ENCODE measurements at regions not wholly inside any gene's neighbourhood (a gene's known extent, or its start where the extent isn't known, plus 50 kb on each side); places are given as distances from the start of the nearest gene placed in this dataset.

DNA sequence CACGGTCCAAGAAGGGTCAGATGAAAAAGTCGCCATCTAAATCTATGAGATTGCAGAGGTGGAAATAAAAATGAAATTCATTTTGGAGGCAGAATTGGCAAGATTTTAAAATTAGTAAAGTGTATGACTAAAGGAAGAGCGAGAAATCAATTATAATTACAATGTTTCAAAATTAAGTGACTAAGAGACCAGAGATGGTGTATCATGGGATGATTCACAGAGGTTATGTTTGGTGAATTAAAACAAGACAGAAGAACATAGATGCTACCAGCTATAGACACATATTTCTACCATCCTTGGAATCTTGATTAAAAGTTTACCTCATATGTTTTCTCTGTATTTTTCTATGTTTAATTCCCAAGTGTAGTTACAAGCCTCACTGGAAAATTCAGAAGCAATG, 308.9 kb upstream of the DNAJC19 start:
- no peak overlapping the region for H2AFZ ChIP-seq (ENCODE audit: low read depth)
- H3K27ac ChIP-seq (ENCODE audit: low read depth in 2 of 2, low read length in 1 of 2) = no peak overlapping the region
- H3K9me3 ChIP-seq = no peaks in the 10 kb centered on the region
- ChIA-PET CTCF (interaction anchor here (0.6 kb wide), 1 partner anchor 267 kb away, joined by 3 read pairs; no protein-coding TSS in a partner anchor), POLR2A (no interaction called here)
- no peak for TF ChIP-seq EZH2phosphoT487 (IDR thresholded peaks at IDR 0.05; ENCODE audit: borderline replicate concordance, low read depth)
- H3K9me2 ChIP-seq = no peaks in the 10 kb centered on the region
- no peak overlapping the region for H3K4me3 ChIP-seq (ENCODE audit: low read depth in 2 of 2, low read length in 1 of 2)
- peaks cover 0 to 3% of the 10 kb centered on the region in 2 experiments; a peak in 1 of 4 replicates for H3K4me1 ChIP-seq (ENCODE audit: control insufficient read depth in 1 of 2, insufficient read depth in 2 of 2, low read depth in 1 of 2, low read length in 1 of 2)
- no peak overlapping the region for H3K4me2 ChIP-seq
- no peak for DNase-seq
- H3F3A ChIP-seq (replicated peaks; ENCODE audit: insufficient read depth) = peaks cover 1% of the 10 kb centered on the region
- 42% methylated on average over 3 of the region's 3 CpGs for WGBS (ENCODE audit: low lambda C conversion rate)
- H4K20me1 ChIP-seq (ENCODE audit: insufficient read depth) = no peaks in the 10 kb centered on the region
- H3K79me2 ChIP-seq (ENCODE audit: insufficient read depth) = no peaks in the 10 kb centered on the region
- H3K36me3 ChIP-seq (replicated peaks in 1 of 2; ENCODE audit: control insufficient read depth in 1 of 2, insufficient read depth in 2 of 2, low read length in 1 of 2) = no peaks in the 10 kb centered on the region
- H3K27me3 ChIP-seq (ENCODE audit: insufficient read depth) = no peaks in the 10 kb centered on the region
- no peak overlapping the region for H3K9ac ChIP-seq

DNA sequence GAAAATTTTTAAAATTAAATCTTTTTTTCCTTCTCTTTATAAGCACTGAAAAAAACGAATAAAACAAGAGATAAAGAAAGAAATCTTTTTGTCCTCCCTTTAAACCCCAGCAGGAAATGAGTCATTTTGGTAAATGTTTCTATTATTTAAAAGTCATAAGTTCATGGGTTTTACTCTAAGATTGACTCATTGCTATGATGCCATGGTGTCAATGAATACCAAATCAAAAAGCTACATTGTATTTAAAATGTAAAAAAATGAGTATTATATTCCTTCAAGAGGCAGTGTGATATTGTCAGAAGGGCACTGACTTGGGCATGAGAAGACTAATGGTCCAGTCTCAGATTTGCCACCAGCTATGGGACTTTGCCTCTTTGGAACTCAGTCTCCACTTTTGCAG, 303.4 kb upstream of the DNAJC19 start:
- Histone ChIP-seq H4K20me1 (ENCODE audit: insufficient read depth) (no peaks in the 10 kb centered on the region), H3K4me3 (ENCODE audit: low read depth in 2 of 2, low read length in 1 of 2) (no peak overlapping the region), H3K4me1 (ENCODE audit: control insufficient read depth in 1 of 2, insufficient read depth in 2 of 2, low read depth in 1 of 2, low read length in 1 of 2) (peaks cover 0 to 11% of the 10 kb centered on the region in 2 experiments; a peak in 1 of 4 replicates), H3K9ac (no peak overlapping the region), H3F3A (replicated peaks; ENCODE audit: insufficient read depth) (peaks cover 5% of the 10 kb centered on the region), H3K4me2 (peak overlapping the region; percentile 16; the same call in 1 of the 2 replicates), H3K9me2 (no peaks in the 10 kb centered on the region), H3K36me3 (replicated peaks in 1 of 2; ENCODE audit: control insufficient read depth in 1 of 2, insufficient read depth in 2 of 2, low read length in 1 of 2) (no peaks in the 10 kb centered on the region), H3K79me2 (ENCODE audit: insufficient read depth) (no peaks in the 10 kb centered on the region), H3K27me3 (ENCODE audit: insufficient read depth) (no peaks in the 10 kb centered on the region), H3K27ac (ENCODE audit: low read depth in 2 of 2, low read length in 1 of 2) (peak overlapping the region in 1 of 2 experiments; percentile 42; a peak in 1 of 4 replicates), H2AFZ (ENCODE audit: low read depth) (no peak overlapping the region), H3K9me3 (no peaks in the 10 kb centered on the region)
- no peak for DNase-seq
- CTCF ChIA-PET = interaction anchor here (0.7 to 2.0 kb wide), 4 partner anchors 13 to 55 kb away, joined by 3 to 5 read pairs (median 3); no protein-coding TSS in a partner anchor
- POLR2A ChIA-PET = no interaction called here
- 6% methylated on average over 1 of the region's 1 CpG for WGBS (ENCODE audit: low lambda C conversion rate)
- TF ChIP-seq FOSL2 (IDR thresholded peaks at IDR 0.05; ENCODE audit: borderline replicate concordance, low read depth) = no peak
- TF ChIP-seq, protein P1, sequence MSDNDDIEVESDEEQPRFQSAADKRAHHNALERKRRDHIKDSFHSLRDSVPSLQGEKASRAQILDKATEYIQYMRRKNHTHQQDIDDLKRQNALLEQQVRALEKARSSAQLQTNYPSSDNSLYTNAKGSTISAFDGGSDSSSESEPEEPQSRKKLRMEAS (IDR thresholded peaks at IDR 0.05; ENCODE audit: low read depth) = no peak
- TF ChIP-seq YY1 (IDR thresholded peaks at IDR 0.05; ENCODE audit: low read depth) = no peak
- TF ChIP-seq GATA2 (CRISPR knock-in tag; IDR thresholded peaks at IDR 0.05) = no peak
- TF ChIP-seq, protein P2, sequence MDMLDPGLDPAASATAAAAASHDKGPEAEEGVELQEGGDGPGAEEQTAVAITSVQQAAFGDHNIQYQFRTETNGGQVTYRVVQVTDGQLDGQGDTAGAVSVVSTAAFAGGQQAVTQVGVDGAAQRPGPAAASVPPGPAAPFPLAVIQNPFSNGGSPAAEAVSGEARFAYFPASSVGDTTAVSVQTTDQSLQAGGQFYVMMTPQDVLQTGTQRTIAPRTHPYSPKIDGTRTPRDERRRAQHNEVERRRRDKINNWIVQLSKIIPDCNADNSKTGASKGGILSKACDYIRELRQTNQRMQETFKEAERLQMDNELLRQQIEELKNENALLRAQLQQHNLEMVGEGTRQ (IDR thresholded peaks at IDR 0.05; ENCODE audit: borderline replicate concordance, low read depth, low read length) = no peak
- TF ChIP-seq RXRA (IDR thresholded peaks at IDR 0.05; ENCODE audit: borderline replicate concordance, low read depth) = 0 out of 2 replicates have a peak, but pooled peaks have one; percentile 25
- no peak for TF ChIP-seq RCOR1 (IDR thresholded peaks at IDR 0.05; ENCODE audit: low read length)
- TF ChIP-seq ELF1 (IDR thresholded peaks at IDR 0.05) = no peak

DNA sequence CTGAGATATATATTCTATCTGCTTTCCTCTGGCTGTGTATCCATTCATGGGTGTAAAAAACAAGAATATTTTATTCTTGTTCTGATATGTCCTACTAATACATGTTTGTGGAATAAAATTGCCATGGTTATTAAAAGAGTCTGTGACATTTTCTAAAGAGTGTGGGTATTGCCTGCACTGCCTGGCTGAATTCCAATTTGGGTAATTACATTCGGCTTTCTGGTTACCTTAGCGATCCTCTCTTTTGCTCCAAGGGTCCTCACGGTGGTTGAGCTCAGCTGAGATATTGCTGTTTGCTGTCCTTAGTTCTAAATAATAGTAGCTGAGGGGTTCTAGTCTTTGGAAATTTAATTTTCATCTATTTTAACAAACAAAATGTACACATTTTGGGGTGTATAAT, 301.4 kb upstream of the DNAJC19 start:
- Histone ChIP-seq H3K4me2 (no peak overlapping the region), H3K9me2 (no peaks in the 10 kb centered on the region), H3K27ac (ENCODE audit: low read depth in 2 of 2, low read length in 1 of 2) (no peak overlapping the region), H3K4me1 (ENCODE audit: control insufficient read depth in 1 of 2, insufficient read depth in 2 of 2, low read depth in 1 of 2, low read length in 1 of 2) (peaks cover 0 to 11% of the 10 kb centered on the region in 2 experiments; a peak in 1 of 4 replicates), H3K27me3 (ENCODE audit: insufficient read depth) (no peaks in the 10 kb centered on the region), H3F3A (replicated peaks; ENCODE audit: insufficient read depth) (peaks cover 5% of the 10 kb centered on the region), H2AFZ (ENCODE audit: low read depth) (no peak overlapping the region), H4K20me1 (ENCODE audit: insufficient read depth) (no peaks in the 10 kb centered on the region), H3K9ac (no peak overlapping the region), H3K79me2 (ENCODE audit: insufficient read depth) (no peaks in the 10 kb centered on the region), H3K9me3 (no peaks in the 10 kb centered on the region), H3K4me3 (ENCODE audit: low read depth in 2 of 2, low read length in 1 of 2) (no peak overlapping the region), H3K36me3 (replicated peaks in 1 of 2; ENCODE audit: control insufficient read depth in 1 of 2, insufficient read depth in 2 of 2, low read length in 1 of 2) (no peaks in the 10 kb centered on the region)
- DNase-seq = no peak
- CTCF ChIA-PET = interaction anchor here (1.3 kb wide), 1 partner anchor 12 kb away, joined by 4 read pairs; no protein-coding TSS in a partner anchor
- POLR2A ChIA-PET = no interaction called here
- TF ChIP-seq TCF12 (IDR thresholded peaks at IDR 0.05) = no peak
- TF ChIP-seq RCOR1 (IDR thresholded peaks at IDR 0.05; ENCODE audit: low read length) = no peak
- TF ChIP-seq, protein P3, sequence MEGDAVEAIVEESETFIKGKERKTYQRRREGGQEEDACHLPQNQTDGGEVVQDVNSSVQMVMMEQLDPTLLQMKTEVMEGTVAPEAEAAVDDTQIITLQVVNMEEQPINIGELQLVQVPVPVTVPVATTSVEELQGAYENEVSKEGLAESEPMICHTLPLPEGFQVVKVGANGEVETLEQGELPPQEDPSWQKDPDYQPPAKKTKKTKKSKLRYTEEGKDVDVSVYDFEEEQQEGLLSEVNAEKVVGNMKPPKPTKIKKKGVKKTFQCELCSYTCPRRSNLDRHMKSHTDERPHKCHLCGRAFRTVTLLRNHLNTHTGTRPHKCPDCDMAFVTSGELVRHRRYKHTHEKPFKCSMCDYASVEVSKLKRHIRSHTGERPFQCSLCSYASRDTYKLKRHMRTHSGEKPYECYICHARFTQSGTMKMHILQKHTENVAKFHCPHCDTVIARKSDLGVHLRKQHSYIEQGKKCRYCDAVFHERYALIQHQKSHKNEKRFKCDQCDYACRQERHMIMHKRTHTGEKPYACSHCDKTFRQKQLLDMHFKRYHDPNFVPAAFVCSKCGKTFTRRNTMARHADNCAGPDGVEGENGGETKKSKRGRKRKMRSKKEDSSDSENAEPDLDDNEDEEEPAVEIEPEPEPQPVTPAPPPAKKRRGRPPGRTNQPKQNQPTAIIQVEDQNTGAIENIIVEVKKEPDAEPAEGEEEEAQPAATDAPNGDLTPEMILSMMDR (IDR thresholded peaks at IDR 0.05) = no peak
- no peak for TF ChIP-seq FOXJ3 (CRISPR knock-in tag; IDR thresholded peaks at IDR 0.05)
- TF ChIP-seq, protein P2 (IDR thresholded peaks at IDR 0.05; ENCODE audit: borderline replicate concordance, low read depth, low read length) = no peak
- TF ChIP-seq POLR2AphosphoS5 (IDR thresholded peaks at IDR 0.05; ENCODE audit: low read depth, low read length) = no peak
- no peak for TF ChIP-seq NRF1 (IDR thresholded peaks at IDR 0.05; ENCODE audit: low read depth, low read length)
- TF ChIP-seq SMC3 (IDR thresholded peaks at IDR 0.05; ENCODE audit: low read depth, low read length) = no peak
- WGBS (ENCODE audit: low lambda C conversion rate) = 79% methylated on average over 3 of the region's 3 CpGs

Measured in SK-N-SH (cell line).